ENCODE measurements at regions not wholly inside any gene's neighbourhood (a gene's known extent, or its start where the extent isn't known, plus 50 kb on each side); places are given as distances from the start of the nearest gene placed in this dataset.

DNA sequence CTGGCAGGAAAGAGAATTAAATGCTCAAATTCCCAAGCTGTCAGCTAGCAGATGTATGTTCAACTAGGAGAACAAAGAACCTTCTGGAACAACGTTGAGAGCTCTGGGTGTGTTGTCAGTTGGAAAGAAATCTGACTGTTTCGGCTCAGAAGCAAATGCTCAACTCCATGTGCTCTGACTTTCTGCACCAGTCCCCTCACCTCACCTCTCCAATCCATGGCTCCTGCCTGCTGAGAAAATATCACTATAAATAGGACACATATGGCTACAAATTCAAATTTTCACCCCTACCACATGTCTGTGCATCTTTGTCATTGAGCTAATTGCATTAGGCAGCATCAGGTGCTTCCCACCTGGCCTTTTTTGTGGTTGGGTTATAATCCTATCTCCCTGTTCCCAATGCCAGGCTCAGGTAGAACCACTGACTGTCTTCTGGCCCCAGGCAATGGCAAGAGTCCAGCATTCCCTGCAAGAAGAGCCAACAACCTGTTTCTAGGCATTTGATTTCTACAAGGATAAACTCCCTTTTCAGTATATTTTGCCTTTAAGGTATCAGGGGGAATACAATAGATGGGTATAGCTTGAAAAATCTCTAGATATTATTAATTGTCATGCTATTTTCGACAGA lies 142.6 kb upstream of the LSM8 start:
- H3K14ac ChIP-seq (replicated peaks; ENCODE audit: low read depth, low read length): no peak overlapping the region
- TF ChIP-seq MAFK (IDR thresholded peaks at IDR 0.05; ENCODE audit: low read depth, low read length) (no peak), CHD1 (IDR thresholded peaks at IDR 0.05; ENCODE audit: low read depth, low read length) (no peak), MAZ (IDR thresholded peaks at IDR 0.05; ENCODE audit: borderline replicate concordance, low read depth, low read length) (no peak), RAD21 (IDR thresholded peaks at IDR 0.05; ENCODE audit: low read length) (no peak), SMC3 (IDR thresholded peaks at IDR 0.05; ENCODE audit: low read depth, low read length) (no peak), MXI1 (IDR thresholded peaks at IDR 0.05; ENCODE audit: borderline replicate concordance, low read depth, low read length) (no peak), FOS (IDR thresholded peaks at IDR 0.05; ENCODE audit: low read depth, low read length) (no peak), CEBPB (IDR thresholded peaks at IDR 0.05; ENCODE audit: low read depth, low read length) (no peak), RCOR1 (IDR thresholded peaks at IDR 0.05; ENCODE audit: insufficient replicate concordance, low read length) (no peak), POLR2A (IDR thresholded peaks at IDR 0.05; ENCODE audit: low read depth, low read length) (no peak), CTCF (conservative IDR thresholded peaks at IDR 0.05; ENCODE audit: low read depth, low read length) (no peak), BHLHE40 (IDR thresholded peaks at IDR 0.05; ENCODE audit: low read depth, low read length) (no peak), NFE2L2 (IDR thresholded peaks at IDR 0.05; ENCODE audit: low read depth, low read length) (no peak), ELK1 (IDR thresholded peaks at IDR 0.05; ENCODE audit: borderline replicate concordance, low read depth, low read length) (no peak)
- TF ChIP-seq, protein P1, sequence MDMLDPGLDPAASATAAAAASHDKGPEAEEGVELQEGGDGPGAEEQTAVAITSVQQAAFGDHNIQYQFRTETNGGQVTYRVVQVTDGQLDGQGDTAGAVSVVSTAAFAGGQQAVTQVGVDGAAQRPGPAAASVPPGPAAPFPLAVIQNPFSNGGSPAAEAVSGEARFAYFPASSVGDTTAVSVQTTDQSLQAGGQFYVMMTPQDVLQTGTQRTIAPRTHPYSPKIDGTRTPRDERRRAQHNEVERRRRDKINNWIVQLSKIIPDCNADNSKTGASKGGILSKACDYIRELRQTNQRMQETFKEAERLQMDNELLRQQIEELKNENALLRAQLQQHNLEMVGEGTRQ (IDR thresholded peaks at IDR 0.05; ENCODE audit: low read depth, low read length): no peak
- H3K9ac ChIP-seq (ENCODE audit: low read depth, low read length): no peak overlapping the region
- no peak overlapping the region for H3K4me2 ChIP-seq (ENCODE audit: low read depth, low read length)
- no peak overlapping the region for H2BK20ac ChIP-seq (ENCODE audit: low read depth, low read length)
- DNase-seq: no peak
- no peaks in the 10 kb centered on the region for H3K36me3 ChIP-seq (ENCODE audit: control insufficient read depth, insufficient read depth, low read length)
- ChIA-PET CTCF (interaction anchor here (0.6 kb wide), 1 partner anchor 9 kb away, joined by 3 read pairs; no protein-coding TSS in a partner anchor), POLR2A (ENCODE audit: unreplicated experiment) (no interaction called here)
- no CpG with 5 or more reads among the region's 3 CpGs for WGBS, 2 experiments (ENCODE audit: extremely low coverage in 2 of 2, insufficient read length in 1 of 2)
- dilution Hi-C loops (cut with HindIII; ENCODE audit: low sequenced_read_pairs, unreplicated experiment): no loop called here
- no peak overlapping the region for H2AK9ac ChIP-seq (replicated peaks; ENCODE audit: low read depth, low read length, poor library complexity)
- intact Hi-C loops (cut with micrococcal nuclease): no loop called here
- no peak overlapping the region for H3K56ac ChIP-seq (ENCODE audit: extremely low read depth, insufficient read depth, low read length)
- no peak overlapping the region for H3K4me3 ChIP-seq (ENCODE audit: insufficient read depth, low read depth, low read length)
- H3K79me1 ChIP-seq (ENCODE audit: low read depth in 1 of 2, low read length in 2 of 2): no peaks in the 10 kb centered on the region
- no peak overlapping the region for H4K5ac ChIP-seq (ENCODE audit: low read depth, low read length)
- H3K18ac ChIP-seq (ENCODE audit: low read depth, low read length): no peak overlapping the region
- H2BK5ac ChIP-seq (ENCODE audit: low read depth, low read length, poor library complexity, severe bottlenecking): no peak overlapping the region
- no peak overlapping the region for H2AK5ac ChIP-seq (ENCODE audit: low read depth, low read length)
- H3K4ac ChIP-seq (ENCODE audit: low read depth, low read length): no peak overlapping the region
- H4K20me1 ChIP-seq (ENCODE audit: insufficient read depth, low read length): no peaks in the 10 kb centered on the region
- ATAC-seq (ENCODE audit: low read depth): no peak
- H3K4me1 ChIP-seq (ENCODE audit: control insufficient read depth, insufficient read depth, low read length): no peaks in the 10 kb centered on the region
- no peaks in the 10 kb centered on the region for H3K9me3 ChIP-seq (ENCODE audit: control insufficient read depth, insufficient read depth, low read length)
- no peak overlapping the region for H3K27ac ChIP-seq (ENCODE audit: insufficient read depth, low read length)
- no peak overlapping the region for H4K91ac ChIP-seq (ENCODE audit: insufficient read depth, low read depth, low read length)
- no TSS peak for BruUV-seq (replicated peaks)
- H2BK15ac ChIP-seq (ENCODE audit: low read depth, low read length): no peak overlapping the region
- no peak overlapping the region for H3K23ac ChIP-seq (ENCODE audit: low read depth, low read length)
- no peak overlapping the region for H2AFZ ChIP-seq (replicated peaks; ENCODE audit: low read length, poor library complexity)
- H3K9me1 ChIP-seq (ENCODE audit: insufficient read depth, low read length): no peaks in the 10 kb centered on the region
- no peak overlapping the region for H4K8ac ChIP-seq (ENCODE audit: low read depth in 2 of 2, low read length in 2 of 2)
- H3K27me3 ChIP-seq (ENCODE audit: control insufficient read depth, insufficient read depth, low read length): no peaks in the 10 kb centered on the region
- no peak overlapping the region for H2BK120ac ChIP-seq (ENCODE audit: low read depth, low read length)
- in situ Hi-C loops (cut with MboI; ENCODE audit: low sequenced_read_pairs): no loop called here

Measured in IMR-90 (cell line).